Hematopoietic multipotent progenitor cell treated with erythropoietin and hydrocortisone succinate and interleukin-3 and kit ligand, for 17 days (in vitro differentiated cells): ENCODE measurements at regions not wholly inside any gene's neighbourhood (a gene's known extent, or its start where the extent isn't known, plus 50 kb on each side); places are given as distances from the start of the nearest gene placed in this dataset.

ENCODE experiments used
- DNase-seq: peaks from one replicate; pipeline ENCODE4 v3.0.0-alpha.2; 2015; ENCODE audit warnings: low spot score

DNA sequence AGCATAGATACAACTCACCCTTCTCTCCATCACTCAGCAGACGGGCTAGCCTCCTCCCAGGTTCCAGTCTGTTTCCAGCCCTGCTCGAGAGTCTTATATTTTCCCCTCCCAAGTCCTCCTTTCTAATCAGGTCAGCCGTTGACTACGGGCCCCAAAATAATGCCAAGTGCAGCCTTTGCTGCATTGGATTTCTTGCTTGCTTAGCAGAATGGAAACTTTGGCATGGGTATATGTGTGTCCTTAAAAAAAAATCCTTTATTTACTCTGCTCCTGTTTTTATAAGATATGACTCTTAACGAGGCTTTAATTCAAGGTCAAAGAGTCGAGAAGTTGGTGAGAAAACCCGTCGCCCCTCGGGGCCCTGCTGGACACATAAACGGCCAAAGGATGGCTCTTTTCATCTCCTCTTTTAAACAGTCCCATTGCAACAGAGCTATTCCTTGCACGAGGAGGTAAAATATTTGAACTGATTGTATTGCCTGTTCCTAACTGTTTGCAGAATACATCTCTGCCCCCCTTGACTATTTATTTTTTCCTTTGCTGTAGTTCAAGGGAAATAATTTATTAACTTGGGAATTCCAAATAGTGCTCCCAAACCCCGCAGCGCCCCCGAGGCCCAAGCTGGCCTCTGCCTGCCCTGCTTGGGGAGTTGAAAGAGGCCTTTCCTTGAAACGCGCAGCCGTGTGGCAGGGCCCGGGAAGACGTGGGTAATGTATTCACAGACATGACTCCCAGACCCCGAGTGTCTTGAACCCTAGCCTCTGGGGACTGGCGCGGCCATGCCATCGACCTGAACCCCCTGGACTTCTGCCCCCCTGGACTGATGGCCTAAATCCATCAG lies 156.5 kb upstream of the MYL2 start:
- DNase-seq = no peak

DNA sequence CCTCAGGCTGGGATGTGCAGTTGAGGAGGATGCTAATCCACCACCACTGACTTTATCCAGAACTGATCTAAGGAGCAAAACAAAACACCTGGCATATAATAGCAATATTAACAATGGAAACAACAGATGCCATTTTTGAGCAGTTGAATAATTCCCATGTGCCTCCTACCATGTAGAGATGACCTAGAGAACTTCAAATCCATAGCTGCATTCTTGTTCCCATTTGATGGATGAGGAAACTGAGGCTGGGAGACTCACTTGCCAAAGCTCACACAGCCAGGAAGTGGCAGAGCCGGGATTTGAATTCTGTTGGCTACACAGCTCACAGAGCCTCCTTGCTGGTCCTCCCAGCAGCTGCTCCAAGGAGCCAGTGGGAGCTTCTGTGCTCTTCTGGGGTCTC lies 155.8 kb upstream of the MYL2 start:
- DNase-seq = no peak

DNA sequence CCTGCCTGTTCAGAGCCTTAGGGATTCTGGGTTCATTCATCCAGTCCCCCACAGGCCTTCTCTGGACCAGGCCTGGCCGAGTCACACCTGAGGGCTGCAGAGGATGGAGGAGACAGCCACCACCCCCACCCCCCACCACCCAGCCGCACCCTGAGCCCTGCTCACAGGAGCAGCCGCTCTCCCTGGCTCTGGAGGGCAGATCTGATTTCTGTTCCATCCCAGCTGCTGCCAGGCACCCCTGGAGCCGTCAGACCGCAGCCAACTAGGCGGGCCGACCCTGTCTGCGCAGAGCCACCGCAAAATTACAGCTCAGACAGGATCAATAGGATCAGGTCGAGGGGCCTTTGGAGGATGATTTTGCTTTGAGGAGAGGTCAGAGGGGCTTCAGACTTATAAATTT lies 154.6 kb upstream of the MYL2 start:
- DNase-seq = no peak

DNA sequence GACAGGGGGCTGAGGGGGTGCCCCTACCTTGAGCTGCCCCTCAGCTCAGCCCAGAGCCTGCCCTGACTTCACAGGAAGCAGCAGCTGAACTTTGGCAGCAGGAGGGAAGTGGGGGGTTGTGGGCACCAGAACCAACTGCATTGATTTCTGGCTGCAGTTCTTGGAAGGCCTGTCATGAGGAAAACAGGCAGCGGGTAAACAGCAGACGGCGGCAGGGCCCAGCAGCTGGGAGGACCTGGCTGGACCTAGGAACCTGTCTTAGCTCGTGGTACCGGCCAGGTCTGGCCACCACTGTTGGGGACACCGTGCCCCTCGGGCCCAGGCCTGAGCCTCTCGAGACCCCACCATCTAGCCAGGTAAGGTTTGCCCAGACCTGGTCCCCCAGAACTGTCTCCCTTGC lies 154.2 kb upstream of the MYL2 start:
- DNase-seq = no peak

DNA sequence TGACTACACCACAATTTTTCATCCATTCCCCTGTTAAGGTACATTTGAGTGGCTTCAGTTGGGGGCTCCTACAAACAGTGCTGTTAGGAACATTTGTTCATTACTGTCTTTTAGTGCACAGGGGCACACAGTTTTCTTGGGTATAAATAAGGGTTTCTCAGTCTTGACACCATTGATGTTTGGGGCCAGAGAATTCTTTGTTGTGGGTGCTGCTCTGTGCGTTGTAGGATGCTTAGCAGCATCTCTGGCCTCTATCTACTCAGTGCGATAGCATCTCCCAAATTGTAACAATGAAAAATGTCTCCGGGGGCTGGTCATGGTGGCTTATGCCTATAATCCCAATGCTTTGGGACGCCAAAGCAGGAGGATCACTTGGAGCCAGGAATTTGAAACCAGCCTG lies 153.0 kb upstream of the MYL2 start:
- no peak for DNase-seq

DNA sequence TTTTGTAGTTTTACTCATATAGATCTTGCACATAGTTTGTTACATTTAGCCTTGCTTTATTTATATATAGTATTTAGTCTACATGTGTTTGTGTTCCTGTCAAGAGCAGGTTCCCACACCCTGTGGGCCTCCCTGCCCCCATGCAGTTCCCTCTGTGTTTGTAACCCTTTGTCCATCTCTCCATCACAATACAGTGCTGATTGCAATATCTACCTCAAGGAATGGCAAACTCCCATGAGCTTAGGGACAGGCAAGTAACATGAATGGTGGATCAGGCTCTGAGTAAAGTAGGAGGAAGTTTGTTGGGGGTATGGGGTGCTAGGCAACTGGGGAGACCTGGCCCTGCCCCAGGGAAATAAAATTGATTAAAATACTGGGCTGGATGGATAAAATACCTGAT lies 151.9 kb upstream of the MYL2 start:
- DNase-seq = no peak

DNA sequence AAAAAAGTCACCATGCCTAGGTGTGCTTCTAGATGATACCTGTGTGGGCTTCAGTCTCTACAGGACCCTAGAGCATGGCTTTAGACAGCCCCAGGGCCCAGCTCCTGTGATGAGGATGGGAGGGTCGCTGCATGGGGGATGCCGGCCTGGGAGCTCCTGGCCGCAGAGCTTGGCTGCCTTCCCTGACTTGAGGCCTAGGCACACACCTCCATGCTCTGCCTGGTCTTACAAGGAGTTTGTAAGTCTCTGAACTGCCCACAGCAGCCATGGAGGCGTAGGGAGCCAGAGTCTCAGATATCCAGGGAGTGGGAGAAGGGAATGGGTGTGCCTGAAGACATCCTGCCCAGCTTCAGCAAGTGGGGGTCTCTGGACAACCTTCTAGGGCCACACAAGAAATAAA lies 149.5 kb upstream of the MYL2 start:
- no peak for DNase-seq

DNA sequence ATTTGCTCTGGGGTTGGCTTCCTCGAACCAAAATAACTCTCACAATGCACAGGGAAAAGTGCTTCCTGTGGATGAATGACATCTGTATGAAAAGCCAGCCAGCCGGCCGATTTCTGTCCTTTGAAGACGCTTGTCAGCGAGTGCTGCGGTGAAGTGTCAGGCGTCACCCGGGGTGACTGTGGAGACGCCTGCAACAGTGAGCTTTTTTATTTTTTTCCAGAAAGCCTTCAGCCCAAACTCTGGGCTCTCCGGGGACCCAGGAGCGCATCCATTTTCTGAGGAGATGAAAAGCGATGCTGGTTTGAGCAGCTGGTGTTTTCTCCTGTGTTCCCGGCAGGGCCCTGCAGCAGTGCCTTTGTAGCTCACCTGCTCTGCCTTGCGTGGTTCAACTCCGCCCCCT lies 147.9 kb upstream of the MYL2 start:
- DNase-seq = no peak

DNA sequence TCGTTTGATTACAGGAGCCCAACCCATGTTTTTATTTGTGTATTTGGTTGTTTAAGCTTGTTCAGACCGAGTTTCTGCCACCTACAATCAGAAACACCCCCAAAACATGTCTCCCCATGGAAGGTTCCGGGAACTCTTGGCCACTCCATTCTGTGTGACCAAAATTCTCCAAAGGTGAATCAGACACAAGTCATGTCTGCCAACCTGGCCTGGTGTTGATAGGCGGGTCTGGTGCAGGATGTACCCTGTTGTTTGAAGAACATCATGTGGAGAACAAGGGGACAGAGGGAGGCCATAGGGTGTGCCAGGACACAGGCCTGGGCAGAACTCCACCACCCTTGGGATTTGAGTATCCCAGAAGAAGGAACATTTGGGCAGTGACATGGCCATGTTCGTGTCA lies 147.1 kb upstream of the MYL2 start:
- no peak for DNase-seq

DNA sequence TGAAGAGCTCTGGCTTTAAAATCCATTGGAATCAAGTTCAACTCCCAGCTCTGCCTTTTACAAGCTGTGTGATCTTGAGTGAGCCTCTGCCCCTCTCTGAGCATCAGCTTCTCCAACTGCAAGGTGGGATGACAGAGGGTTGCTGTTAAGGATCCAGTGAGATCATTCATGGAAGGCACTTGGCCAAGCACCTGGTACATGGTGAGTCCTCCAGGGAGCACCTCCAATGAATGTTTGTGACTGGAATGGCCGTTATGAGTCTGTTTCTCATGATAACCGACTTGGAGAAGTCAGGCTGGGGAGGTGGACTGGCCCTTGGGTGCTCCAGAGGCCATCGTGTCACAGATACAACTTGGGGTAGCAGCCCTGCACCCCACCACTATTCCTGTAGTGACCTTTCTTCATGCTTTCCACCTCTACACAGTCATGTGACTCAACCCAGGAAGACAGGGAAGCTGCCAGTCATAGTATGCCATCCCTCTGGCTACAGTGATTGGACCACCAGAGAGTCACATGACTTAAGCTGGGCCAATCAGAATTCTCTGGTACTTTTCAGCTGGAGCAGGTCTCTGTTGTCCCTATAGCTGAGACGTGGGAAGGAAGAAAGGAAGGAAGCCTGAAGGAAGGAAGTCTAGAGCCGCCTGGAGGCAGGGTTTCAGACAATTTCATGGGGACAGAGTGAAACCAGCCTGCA lies 146.5 kb upstream of the MYL2 start:
- DNase-seq = no peak

DNA sequence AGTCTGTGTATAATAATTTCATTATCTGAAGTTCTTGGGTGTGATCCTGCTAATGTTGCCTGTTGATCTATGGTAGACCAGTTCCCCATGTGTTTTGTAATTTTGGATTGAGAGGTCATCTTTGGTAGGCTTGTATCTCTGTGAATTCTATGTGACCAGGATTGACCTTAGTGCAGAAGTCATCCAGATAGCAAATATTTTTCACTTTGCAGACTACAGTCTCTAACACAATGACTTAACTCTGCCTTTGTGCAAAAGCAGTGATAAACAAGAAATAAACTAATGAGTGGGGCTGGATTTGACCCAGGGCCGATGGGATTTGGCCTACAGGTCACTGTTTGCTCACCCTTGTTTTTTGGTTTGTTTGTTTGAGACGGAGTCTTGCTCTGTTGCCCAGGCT lies 144.6 kb upstream of the MYL2 start:
- no peak for DNase-seq

DNA sequence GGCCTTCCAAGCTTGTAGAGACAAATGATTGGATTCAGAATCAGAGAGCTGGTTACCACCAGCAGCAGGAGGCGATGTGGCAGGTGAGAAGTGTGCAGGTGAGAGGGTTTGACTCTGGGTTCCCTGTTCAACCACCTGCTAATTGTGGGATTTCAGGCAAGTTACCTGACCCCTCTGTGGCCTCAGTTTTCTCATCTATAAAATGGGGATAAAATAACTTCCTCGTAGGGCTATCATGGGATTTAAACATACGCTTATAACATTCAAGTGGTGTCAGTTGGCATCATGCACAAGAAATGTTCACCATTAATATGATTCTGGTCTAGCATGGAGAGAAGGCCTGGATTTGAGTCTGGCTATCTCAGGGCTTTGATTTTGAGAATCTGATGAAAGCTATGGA lies 143.8 kb upstream of the MYL2 start:
- no peak for DNase-seq

DNA sequence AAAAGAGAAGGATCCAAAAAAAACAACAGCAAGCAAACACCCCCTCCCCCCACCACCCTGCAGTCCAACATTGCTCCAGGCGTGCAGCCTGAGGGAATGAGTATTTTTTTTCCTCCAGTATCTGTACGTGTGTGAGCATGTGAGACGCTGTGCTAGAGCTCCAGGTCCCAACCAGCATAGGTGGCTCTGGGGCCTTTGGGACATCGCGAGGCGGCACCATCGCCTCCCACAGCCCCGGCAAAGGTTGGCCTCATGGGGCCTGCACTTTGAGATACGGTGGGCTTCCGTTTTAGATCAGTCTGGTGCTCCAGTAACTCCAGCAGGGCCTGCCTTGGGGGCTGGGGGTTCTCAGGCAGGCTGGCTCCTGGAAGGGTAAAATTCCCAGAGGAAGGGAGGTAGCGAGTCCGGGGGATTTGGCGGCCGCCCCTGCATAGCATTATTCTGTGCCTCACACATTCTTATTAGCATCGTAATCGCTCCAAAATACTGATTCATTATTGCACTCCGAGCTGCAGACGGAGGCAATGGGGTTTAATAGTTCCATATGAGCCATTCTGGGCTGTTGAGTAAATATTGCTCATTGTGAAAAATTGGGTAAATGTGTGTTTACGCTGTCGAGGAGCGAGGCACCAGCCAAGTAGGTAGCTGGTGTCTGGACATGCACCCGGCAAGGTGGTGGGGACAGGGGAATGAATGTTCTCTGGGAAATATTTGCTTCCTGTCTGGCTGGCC lies 143.1 kb upstream of the MYL2 start:
- no peak for DNase-seq

DNA sequence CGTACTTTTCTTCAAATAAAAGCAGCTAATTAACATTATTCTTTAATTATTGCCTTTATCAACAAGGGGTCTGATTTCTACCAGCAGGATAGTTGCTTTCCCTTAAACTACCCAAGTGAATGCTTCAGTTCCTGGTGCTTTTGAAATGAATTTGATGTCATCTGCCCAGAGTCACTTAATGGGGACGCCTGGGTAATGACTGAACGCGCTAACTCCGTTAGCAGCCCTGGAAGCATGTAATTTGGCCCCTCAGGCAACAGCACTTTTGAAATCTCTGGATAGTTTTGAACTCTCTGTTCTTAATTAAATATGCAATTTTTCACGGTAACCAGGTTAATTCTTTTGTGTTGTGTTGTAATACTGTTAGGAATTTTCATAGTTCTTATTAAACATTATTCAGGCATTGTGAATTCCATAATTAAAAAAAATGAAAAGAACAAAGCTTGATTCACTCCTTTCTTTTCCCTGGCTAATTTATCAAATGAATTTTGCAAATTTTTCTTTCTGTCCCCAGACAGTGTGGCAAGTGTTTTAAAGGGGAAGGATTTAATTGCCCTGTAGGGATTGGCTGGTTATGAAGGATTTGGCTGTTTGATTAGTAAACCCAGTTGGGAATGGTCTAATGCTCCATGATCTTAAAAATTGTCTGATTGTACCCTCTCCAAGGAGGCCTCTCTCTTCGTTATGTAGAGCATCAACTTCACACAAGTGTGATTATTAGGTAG lies 137.5 kb upstream of the MYL2 start:
- DNase-seq = no peak

DNA sequence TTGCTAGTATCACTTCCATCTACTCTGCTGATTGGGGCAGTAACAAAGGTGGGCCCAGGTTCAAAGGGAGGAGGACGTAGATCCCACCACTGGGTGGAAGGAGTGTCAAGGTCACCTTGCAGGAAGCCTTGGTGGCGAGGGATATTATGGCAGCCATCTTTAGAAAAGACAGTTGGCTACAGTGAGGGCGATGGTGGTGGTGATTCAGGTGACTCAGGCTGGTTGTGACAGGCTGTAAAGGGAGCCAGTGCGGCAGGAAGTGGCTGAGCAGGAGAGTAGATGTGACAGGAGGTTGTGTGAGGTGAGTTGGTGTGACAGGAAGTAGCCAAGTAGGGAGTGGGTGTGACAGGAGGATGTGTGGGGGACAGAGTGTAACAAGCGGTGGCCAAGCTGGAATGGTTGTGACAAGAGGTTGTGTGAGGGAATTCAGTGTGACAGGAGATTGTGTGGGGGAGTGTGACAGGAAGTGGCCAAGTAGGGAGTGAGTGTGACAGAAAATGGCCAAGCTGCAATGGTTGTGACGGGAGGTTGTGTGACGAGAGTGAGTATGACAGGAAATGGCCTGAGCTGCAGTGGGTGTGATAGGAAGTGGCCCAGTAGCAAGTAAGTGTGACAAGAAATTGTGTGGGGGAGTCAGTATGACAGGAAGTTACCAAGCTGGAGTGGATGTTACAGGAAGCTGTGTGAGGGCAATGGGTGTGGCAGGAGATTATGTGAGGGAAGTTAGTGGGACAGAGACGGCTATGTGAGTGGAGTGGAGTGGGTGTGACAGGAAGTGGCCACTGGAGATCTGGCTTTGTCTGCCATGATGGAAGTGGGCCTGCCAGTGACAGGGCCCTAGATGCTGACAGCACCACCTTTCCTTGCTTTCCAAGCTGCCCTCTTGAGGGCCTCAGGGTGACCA lies 136.5 kb upstream of the MYL2 start:
- DNase-seq = no peak

DNA sequence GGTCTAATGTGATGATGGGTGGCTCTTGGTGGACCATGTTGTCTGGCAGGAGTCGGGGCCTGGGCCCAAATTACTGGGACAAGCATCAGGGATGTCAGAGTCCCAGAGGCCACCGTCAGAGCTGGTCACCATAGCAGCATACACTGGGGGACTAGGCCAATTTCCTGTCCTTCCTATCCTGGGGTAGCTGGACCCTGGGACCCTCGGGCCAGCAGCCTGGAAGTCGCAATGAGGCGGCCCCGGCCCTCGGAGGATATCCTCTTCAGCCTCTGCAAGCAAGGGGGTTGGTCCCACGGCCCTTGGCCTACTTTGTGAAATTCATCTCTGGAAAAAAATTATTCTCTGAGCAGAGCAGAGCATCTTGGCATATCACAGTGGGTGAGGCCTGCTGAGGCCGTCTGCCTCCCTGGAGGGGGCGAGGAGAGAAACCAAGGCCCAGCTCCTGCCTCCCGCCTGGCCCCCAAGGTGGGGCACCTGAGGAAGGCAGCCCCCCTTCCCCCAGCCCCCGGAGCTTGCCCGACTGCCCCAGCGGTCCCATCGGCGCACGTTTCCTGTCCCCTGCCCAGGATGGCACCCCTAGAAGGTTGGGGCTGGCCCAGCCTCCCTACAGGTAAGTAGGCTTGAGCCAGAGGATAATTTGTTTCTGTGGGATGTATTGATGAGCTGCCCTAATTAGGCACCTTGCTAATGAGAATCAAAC lies 135.0 kb upstream of the MYL2 start:
- DNase-seq = no peak

DNA sequence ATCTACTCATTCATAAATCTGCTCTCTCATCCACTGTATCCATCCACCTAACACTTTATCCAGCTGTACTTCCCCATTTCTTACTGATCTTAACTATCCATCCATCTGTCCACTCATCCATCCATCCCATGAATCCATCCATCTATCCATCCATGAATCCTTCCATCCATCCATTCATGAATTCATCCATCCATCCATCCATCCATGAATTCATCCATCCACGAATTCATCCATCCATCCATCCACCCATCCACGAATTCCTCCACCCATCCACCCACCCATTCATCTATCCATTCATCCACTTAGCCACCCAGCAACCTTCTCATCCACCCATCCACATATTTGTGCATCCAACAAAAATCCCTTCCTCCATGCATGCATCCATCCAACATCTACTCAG lies 128.6 kb upstream of the MYL2 start:
- DNase-seq = no peak

DNA sequence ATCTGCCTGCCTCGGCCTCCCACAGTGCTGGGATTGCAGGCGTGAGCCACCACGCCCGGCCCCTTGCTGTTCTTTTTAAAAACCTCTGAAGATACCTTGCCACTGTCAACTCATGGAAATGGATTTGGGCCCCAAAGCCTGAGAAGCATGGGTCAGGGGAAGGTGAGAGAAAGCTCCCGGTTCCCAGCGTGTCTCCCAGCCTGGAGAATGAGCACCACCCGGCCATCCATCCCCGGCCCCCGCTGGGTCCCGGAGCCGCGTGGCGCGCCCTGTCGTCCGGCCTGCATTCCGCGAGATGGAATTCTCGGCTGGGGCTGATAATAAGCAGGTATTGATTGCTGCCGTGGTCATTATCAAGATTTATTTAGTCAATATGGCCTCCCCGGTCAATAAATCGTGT lies 126.5 kb upstream of the MYL2 start:
- no peak for DNase-seq

DNA sequence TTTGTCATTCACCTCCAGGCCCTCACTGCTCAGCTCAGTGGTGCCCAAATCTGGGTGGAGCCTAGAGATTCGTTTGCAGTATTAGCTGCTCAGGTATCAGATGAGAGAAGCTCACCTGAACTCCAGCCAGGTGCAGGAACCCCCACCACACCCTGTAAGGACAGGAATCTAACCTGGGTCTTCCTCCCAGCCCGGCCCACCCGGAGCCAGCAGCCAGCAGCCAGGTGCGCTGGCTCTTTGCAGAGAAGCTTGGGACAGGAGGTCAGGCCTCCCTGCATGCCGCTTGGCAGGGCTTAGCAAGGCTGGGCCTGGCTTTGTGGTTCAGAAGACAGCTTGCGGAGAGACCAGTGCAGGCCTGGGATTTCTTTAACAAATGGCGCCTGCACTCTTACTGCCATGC lies 125.6 kb upstream of the MYL2 start:
- no peak for DNase-seq

DNA sequence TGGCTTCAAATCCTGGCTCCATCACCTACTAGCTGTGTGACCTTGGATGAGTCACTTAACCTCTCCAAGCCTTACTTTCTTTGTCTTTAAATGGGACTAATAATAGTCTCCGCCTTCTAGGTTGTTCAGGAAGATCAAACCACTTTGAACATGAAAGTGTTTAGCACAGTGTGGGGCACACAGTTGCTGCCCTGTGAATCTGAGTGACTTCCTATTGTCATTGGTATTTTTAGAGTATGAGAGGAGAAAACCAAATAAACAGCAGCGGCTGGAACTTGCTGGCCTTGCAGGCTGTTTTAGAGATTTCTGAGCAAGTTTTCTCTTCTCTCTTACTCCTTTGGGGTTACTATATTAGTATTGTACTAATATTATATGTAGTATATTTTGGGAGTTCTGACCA lies 120.7 kb upstream of the MYL2 start:
- DNase-seq = no peak

DNA sequence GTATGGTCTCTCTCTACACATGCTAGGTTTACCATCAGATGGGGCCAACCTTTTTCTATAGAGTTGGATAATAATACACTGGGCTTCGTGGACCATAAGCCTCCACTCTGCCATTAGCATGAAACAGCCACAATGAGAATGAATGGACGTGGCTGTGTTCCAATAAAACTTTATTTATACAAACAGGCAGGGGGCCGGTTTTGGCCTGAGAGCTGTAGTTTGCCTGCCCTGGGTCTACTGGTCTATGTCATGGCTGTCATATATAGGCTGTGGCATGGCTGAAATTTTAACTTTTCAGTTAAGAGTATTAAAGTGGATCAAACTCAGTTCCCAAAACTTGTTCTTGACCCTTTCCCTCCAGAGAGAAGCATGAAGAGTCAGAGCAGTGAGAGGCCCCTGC lies 120.3 kb upstream of the MYL2 start:
- DNase-seq = no peak
